Endothelial cell (in vitro differentiated cells): ENCODE measurements at regions not wholly inside any gene's neighbourhood (a gene's known extent, or its start where the extent isn't known, plus 50 kb on each side); places are given as distances from the start of the nearest gene placed in this dataset.

Source experiments
- DNase-seq: peaks from one replicate; pipeline ENCODE4 v3.0.0; 2021; ENCODE audit warnings: low spot score
- H3K27ac Mint-ChIP-seq: one replicate; pipeline ENCODE4 v1.8.0; 2021; ENCODE audit warnings: mixed read lengths, inconsistent platforms; ENCODE audit not compliant: unreplicated experiment
- H3K27me3 Mint-ChIP-seq: one replicate; pipeline ENCODE4 v1.8.0; 2021; ENCODE audit warnings: mild to moderate bottlenecking, moderate library complexity, mixed read lengths, inconsistent platforms; ENCODE audit not compliant: unreplicated experiment
- H3K36me3 Mint-ChIP-seq: one replicate; pipeline ENCODE4 v1.8.0; 2021; ENCODE audit warnings: mild to moderate bottlenecking, low read depth, mixed read lengths, inconsistent platforms; ENCODE audit not compliant: unreplicated experiment
- H3K4me1 Mint-ChIP-seq: one replicate; pipeline ENCODE4 v1.8.0; 2021; ENCODE audit warnings: mild to moderate bottlenecking, mixed read lengths, inconsistent platforms; ENCODE audit not compliant: unreplicated experiment
- H3K4me3 Mint-ChIP-seq: one replicate; pipeline ENCODE4 v1.8.0; 2021; ENCODE audit warnings: mild to moderate bottlenecking, mixed read lengths, inconsistent platforms; ENCODE audit not compliant: unreplicated experiment
- H3K9me3 Mint-ChIP-seq: one replicate; pipeline ENCODE4 v1.8.0; 2021; ENCODE audit warnings: mixed read lengths, inconsistent platforms; ENCODE audit not compliant: unreplicated experiment
- TF ChIP-seq, protein P1 (sequence below): fragments of 200-600 bp; sonication (generic); IDR thresholded peaks from one replicate; pipeline ENCODE4 v1.5.0; 2021; ENCODE audit warnings: antibody characterized with exemption; ENCODE audit not compliant: unreplicated experiment

DNA sequence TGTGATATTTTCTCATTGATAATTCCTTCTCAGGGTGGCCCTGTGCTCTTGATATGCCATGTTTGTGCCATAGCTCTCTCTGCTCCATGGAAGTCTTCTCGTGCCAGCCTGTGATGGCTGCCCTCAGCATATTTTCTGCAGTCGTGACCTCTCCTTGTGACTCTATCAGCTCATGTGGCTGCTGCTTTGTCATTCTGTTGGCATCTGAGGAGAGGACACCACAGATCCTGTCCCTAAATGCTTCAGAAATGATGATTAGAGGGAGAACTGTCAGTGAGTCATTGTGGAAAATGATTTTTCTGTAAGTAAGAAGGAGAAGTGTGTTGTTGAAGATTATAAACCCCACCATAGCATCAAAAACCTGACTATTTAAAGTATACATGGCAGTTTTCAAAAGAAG lies 286.0 kb downstream of the ADGRL2 start:
- H3K9me3 Mint-ChIP-seq = no peaks in the 10 kb centered on the region
- no peak overlapping the region for H3K27ac Mint-ChIP-seq
- no peak overlapping the region for H3K4me3 Mint-ChIP-seq
- H3K27me3 Mint-ChIP-seq = no peaks in the 10 kb centered on the region
- H3K36me3 Mint-ChIP-seq = no peaks in the 10 kb centered on the region
- H3K4me1 Mint-ChIP-seq = no peaks in the 10 kb centered on the region
- DNase-seq = no peak
- TF ChIP-seq, protein P1, sequence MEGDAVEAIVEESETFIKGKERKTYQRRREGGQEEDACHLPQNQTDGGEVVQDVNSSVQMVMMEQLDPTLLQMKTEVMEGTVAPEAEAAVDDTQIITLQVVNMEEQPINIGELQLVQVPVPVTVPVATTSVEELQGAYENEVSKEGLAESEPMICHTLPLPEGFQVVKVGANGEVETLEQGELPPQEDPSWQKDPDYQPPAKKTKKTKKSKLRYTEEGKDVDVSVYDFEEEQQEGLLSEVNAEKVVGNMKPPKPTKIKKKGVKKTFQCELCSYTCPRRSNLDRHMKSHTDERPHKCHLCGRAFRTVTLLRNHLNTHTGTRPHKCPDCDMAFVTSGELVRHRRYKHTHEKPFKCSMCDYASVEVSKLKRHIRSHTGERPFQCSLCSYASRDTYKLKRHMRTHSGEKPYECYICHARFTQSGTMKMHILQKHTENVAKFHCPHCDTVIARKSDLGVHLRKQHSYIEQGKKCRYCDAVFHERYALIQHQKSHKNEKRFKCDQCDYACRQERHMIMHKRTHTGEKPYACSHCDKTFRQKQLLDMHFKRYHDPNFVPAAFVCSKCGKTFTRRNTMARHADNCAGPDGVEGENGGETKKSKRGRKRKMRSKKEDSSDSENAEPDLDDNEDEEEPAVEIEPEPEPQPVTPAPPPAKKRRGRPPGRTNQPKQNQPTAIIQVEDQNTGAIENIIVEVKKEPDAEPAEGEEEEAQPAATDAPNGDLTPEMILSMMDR = no peak

DNA sequence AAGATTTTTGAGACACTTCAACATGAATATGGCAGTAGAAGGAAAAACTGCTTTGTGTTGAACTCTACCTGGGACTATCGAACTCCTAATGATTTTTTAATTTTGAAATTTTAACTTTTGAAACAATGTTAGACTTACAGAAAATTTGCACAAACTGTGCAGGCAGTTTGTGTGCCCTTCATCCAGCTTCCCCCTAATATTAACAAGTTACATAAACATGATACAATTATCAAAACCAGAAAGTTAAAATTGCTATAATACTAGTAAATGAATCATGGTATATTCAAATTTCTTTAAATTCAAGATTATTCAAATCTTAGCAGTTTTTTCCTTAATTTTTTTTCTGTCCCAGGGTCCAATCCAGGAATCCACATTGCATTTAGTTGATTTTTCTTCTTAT lies 278.9 kb downstream of the ADGRL2 start:
- DNase-seq = no peak
- H3K27me3 Mint-ChIP-seq = peaks cover 2% of the 10 kb centered on the region
- H3K4me3 Mint-ChIP-seq = no peak overlapping the region
- no peaks in the 10 kb centered on the region for H3K4me1 Mint-ChIP-seq
- H3K9me3 Mint-ChIP-seq = no peaks in the 10 kb centered on the region
- TF ChIP-seq, protein P1 = no peak
- no peak overlapping the region for H3K27ac Mint-ChIP-seq
- H3K36me3 Mint-ChIP-seq = no peaks in the 10 kb centered on the region

DNA sequence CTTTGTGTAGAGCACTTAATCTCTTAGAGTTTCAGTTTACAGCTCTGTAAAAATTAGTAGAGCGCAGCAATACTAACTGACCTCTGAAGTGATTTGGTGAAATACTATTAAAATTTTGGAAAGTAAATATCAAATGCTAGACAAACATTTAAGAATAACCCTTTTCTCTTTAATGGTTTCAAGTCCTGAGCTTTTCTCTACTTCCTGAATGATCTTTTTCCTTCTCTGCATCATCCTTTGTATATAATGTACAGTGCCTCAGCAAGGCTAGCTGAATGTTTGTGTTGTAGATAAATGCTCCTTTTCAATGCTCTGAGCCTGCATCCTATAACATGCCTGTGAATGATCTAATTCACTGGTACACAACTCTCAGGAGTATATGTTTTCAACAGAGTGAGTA lies 272.9 kb downstream of the ADGRL2 start:
- Mint-ChIP-seq H3K36me3 (no peaks in the 10 kb centered on the region), H3K9me3 (no peaks in the 10 kb centered on the region), H3K27ac (no peak overlapping the region), H3K27me3 (peaks cover 3% of the 10 kb centered on the region), H3K4me3 (no peak overlapping the region), H3K4me1 (no peaks in the 10 kb centered on the region)
- no peak for DNase-seq
- TF ChIP-seq, protein P1 = no peak

DNA sequence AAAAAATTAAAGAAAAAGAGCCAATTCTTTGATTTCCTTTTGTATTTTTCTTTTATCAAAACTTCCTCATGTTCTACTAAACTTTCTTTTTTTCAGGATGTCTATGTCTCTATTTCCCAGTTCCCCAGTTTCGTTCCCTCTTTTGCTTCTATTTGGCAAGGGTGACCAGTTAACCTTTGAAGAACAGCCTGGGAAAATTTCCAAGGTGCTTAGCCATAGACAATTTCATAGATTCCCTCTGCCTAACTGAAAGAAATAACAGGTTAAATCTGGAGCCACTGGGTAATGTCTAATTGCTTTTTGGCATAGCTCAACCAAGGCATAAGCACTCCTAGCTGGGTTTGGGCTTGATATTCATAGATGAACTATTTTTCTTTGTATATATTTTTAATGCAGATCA lies 272.3 kb downstream of the ADGRL2 start:
- Mint-ChIP-seq H3K36me3 (no peaks in the 10 kb centered on the region), H3K27ac (no peak overlapping the region), H3K9me3 (no peaks in the 10 kb centered on the region), H3K4me1 (no peaks in the 10 kb centered on the region), H3K27me3 (peaks cover 3% of the 10 kb centered on the region), H3K4me3 (no peak overlapping the region)
- no peak for DNase-seq
- TF ChIP-seq, protein P1 = no peak

DNA sequence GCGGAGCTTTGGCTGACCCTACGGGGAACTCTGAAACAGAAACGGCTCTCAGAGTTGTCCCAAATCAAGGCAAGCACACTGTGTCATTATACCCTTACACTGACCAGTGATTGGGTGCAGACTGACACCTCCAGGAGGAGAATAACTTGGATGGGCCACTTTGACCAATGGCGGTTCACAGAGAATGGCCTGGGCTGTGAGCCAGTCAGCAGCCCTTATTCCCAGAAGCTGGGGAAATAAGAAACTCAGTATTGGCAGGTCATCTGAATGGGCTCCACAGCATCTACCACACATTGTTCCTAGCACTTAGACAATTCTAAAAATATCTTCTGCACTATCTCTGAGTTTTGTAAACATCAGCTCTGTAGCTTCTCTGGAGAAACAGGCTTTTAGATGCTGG lies 265.2 kb downstream of the ADGRL2 start:
- H3K4me3 Mint-ChIP-seq = no peak overlapping the region
- H3K36me3 Mint-ChIP-seq = no peaks in the 10 kb centered on the region
- no peaks in the 10 kb centered on the region for H3K9me3 Mint-ChIP-seq
- no peak overlapping the region for H3K27ac Mint-ChIP-seq
- no peaks in the 10 kb centered on the region for H3K4me1 Mint-ChIP-seq
- TF ChIP-seq, protein P1 = no peak
- peaks cover 1% of the 10 kb centered on the region for H3K27me3 Mint-ChIP-seq
- no peak for DNase-seq
